Trophoblast cell (in vitro differentiated cells and primary cell): ENCODE measurements at regions not wholly inside any gene's neighbourhood (a gene's known extent, or its start where the extent isn't known, plus 50 kb on each side); places are given as distances from the start of the nearest gene placed in this dataset.

Experiments used
- DNase-seq, 2 donors: peaks; one replicate each; pipeline ENCODE4 v3.0.0-alpha.2; 2016
- H2AFZ ChIP-seq: 2 replicates; pipeline ENCODE4 v1.6.1; 2013; ENCODE audit warnings: low read length, moderate library complexity, mild to moderate bottlenecking; ENCODE audit not compliant: insufficient read depth, poor library complexity
- H2AK5ac ChIP-seq: 2 replicates; pipeline ENCODE4 v1.6.1; 2013; ENCODE audit warnings: mild to moderate bottlenecking, low read length
- H2BK120ac ChIP-seq: 2 replicates; pipeline ENCODE4 v1.6.1; 2013; ENCODE audit warnings: low read length, mild to moderate bottlenecking, moderate library complexity; ENCODE audit not compliant: insufficient read depth, poor library complexity
- H2BK12ac ChIP-seq: 2 replicates; pipeline ENCODE4 v1.6.1; 2013; ENCODE audit warnings: mild to moderate bottlenecking, low read length, moderate library complexity
- H2BK5ac ChIP-seq: 2 replicates; pipeline ENCODE4 v1.6.1; 2013; ENCODE audit warnings: low read length, low read depth, moderate library complexity, mild to moderate bottlenecking; ENCODE audit not compliant: poor library complexity
- H3K14ac ChIP-seq: 2 replicates; pipeline ENCODE4 v1.6.1; 2013; ENCODE audit warnings: mild to moderate bottlenecking, low read length
- H3K18ac ChIP-seq: 2 replicates; pipeline ENCODE4 v1.6.1; 2013; ENCODE audit warnings: mild to moderate bottlenecking, low read length
- H3K23ac ChIP-seq: 2 replicates; pipeline ENCODE4 v1.6.1; 2013; ENCODE audit warnings: low read length
- H3K27ac ChIP-seq: 2 replicates; pipeline ENCODE4 v1.5.1; 2013; ENCODE audit warnings: low read depth, mild to moderate bottlenecking, inconsistent platforms, low read length, moderate library complexity
- H3K27me3 ChIP-seq: 2 replicates; pipeline ENCODE4 v1.6.1; 2013; ENCODE audit warnings: inconsistent platforms, mild to moderate bottlenecking, low read length, moderate library complexity; ENCODE audit not compliant: insufficient read depth
- H3K36me3 ChIP-seq, 2 experiments: 1 replicate in 1 of 2; 2 replicates in 1 of 2; pipeline ENCODE4 v1.6.1; 2013; ENCODE audit warnings: low read length in 2 of 2, mild to moderate bottlenecking in 2 of 2, moderate library complexity in 1 of 2; ENCODE audit not compliant: insufficient read depth in 2 of 2, control insufficient read depth in 1 of 2
- H3K4ac ChIP-seq: 2 replicates; pipeline ENCODE4 v1.6.1; 2013; ENCODE audit warnings: low read depth, mild to moderate bottlenecking, low read length, moderate library complexity
- H3K4me1 ChIP-seq, 2 experiments: 1 replicate in 1 of 2; 2 replicates in 1 of 2; pipeline ENCODE4 v1.6.1; 2013; ENCODE audit warnings: low read length in 2 of 2, mild to moderate bottlenecking in 2 of 2, moderate library complexity in 1 of 2; ENCODE audit not compliant: insufficient read depth in 2 of 2, control insufficient read depth in 1 of 2
- H3K4me2 ChIP-seq: 2 replicates; pipeline ENCODE4 v1.6.1; 2013; ENCODE audit warnings: inconsistent platforms, mild to moderate bottlenecking, low read length, moderate library complexity
- H3K4me3 ChIP-seq: 2 replicates; pipeline ENCODE4 v1.5.1; 2013; ENCODE audit warnings: mild to moderate bottlenecking, low read depth, low read length, inconsistent platforms
- H3K79me1 ChIP-seq: one replicate; pipeline ENCODE4 v1.6.1; 2013; ENCODE audit warnings: low read length
- H3K79me2 ChIP-seq: 2 replicates; pipeline ENCODE4 v1.6.1; 2013; ENCODE audit warnings: low read length, mild to moderate bottlenecking; ENCODE audit not compliant: control insufficient read depth, insufficient read depth, poor library complexity
- H3K9ac ChIP-seq: 2 replicates; pipeline ENCODE4 v1.6.1; 2013; ENCODE audit warnings: mild to moderate bottlenecking, low read length
- H3K9me3 ChIP-seq: 2 replicates; pipeline ENCODE4 v1.6.1; 2013; ENCODE audit warnings: low read depth, mild to moderate bottlenecking, control low read depth, inconsistent platforms, low read length; ENCODE audit not compliant: insufficient read depth
- H4K12ac ChIP-seq: 2 replicates; pipeline ENCODE4 v1.6.1; 2013; ENCODE audit warnings: low read depth, mild to moderate bottlenecking, low read length, moderate library complexity
- H4K8ac ChIP-seq: 2 replicates; pipeline ENCODE4 v1.6.1; 2013; ENCODE audit warnings: low read depth, mild to moderate bottlenecking, low read length, moderate library complexity
- H4K91ac ChIP-seq: one replicate; pipeline ENCODE4 v1.6.1; 2013; ENCODE audit warnings: low read depth, mild to moderate bottlenecking, low read length, moderate library complexity
- WGBS: extraction: QIAGEN DNeasy Blood & Tissue Kit; methylation state at CpG from one replicate; pipeline ENCODE4 v1.1.7; 2013; ENCODE audit warnings: missing lambda C conversion rate; ENCODE audit not compliant: insufficient read length, insufficient coverage; ENCODE audit errors: extremely low coverage; 5-methylcytosine and 5-hydroxymethylcytosine counted together

GRCh38 chr10:128812000-128812399 is 655.0 kb upstream of the MGMT start:
- no CpG with 5 or more reads among the region's 15 CpGs for whole genome bisulfite sequencing
- no peaks in the 10 kb centered on the region for H3K9me3 ChIP-seq

GRCh38 chr10:128813574-128813973 is 653.5 kb upstream of the MGMT start:
- H3K9me3 ChIP-seq = peaks cover 1% of the 10 kb centered on the region
- no peak for DNase-seq
- no CpG with 5 or more reads among the region's 3 CpGs for WGBS
- no peaks in the 10 kb centered on the region for H3K27me3 ChIP-seq
- H2AK5ac ChIP-seq = no peak overlapping the region
- H4K12ac ChIP-seq = no peak overlapping the region
- no peak overlapping the region for H4K8ac ChIP-seq
- no peaks in the 10 kb centered on the region for H3K36me3 ChIP-seq
- H3K4me3 ChIP-seq = no peak overlapping the region
- H2BK12ac ChIP-seq = no peak overlapping the region
- no peaks in the 10 kb centered on the region for H3K79me1 ChIP-seq
- no peak overlapping the region for H3K18ac ChIP-seq
- H3K4ac ChIP-seq = no peak overlapping the region
- no peak overlapping the region for H2AFZ ChIP-seq
- no peak overlapping the region for H3K27ac ChIP-seq
- H3K9ac ChIP-seq = no peak overlapping the region
- H2BK5ac ChIP-seq = no peak overlapping the region
- H4K91ac ChIP-seq = no peak overlapping the region
- no peaks in the 10 kb centered on the region for H3K79me2 ChIP-seq
- no peaks in the 10 kb centered on the region for H3K4me1 ChIP-seq
- no peak overlapping the region for H3K4me2 ChIP-seq
- no peak overlapping the region for H3K14ac ChIP-seq
- H2BK120ac ChIP-seq = no peak overlapping the region
- H3K23ac ChIP-seq = no peak overlapping the region

More at GRCh38 chr10:128812000-128812399, 655.0 kb upstream of the MGMT start:
- Histone ChIP-seq H2BK120ac (no peak overlapping the region), H2BK5ac (no peak overlapping the region), H2BK12ac (no peak overlapping the region), H3K4me1 (no peaks in the 10 kb centered on the region), H2AFZ (no peak overlapping the region), H3K79me2 (no peaks in the 10 kb centered on the region), H4K91ac (no peak overlapping the region), H3K14ac (no peak overlapping the region), H3K18ac (no peak overlapping the region), H3K4ac (no peak overlapping the region), H4K8ac (no peak overlapping the region), H3K4me2 (no peak overlapping the region), H3K23ac (no peak overlapping the region), H3K4me3 (no peak overlapping the region), H3K27me3 (no peaks in the 10 kb centered on the region), H3K79me1 (no peaks in the 10 kb centered on the region), H3K27ac (no peak overlapping the region), H3K36me3 (no peaks in the 10 kb centered on the region), H4K12ac (no peak overlapping the region), H3K9ac (no peak overlapping the region), H2AK5ac (no peak overlapping the region)
- no peak for DNase-seq

- no CpG with 5 or more reads among the region's 12 CpGs for WGBS
- Histone ChIP-seq H3K4me1 (no peaks in the 10 kb centered on the region), H2BK12ac (no peak overlapping the region), H3K14ac (no peak overlapping the region), H2BK120ac (no peak overlapping the region), H3K4me3 (no peak overlapping the region), H2AFZ (no peak overlapping the region), H3K9ac (no peak overlapping the region), H4K8ac (no peak overlapping the region), H3K9me3 (peaks cover 1% of the 10 kb centered on the region), H3K27ac (no peak overlapping the region), H3K18ac (no peak overlapping the region), H2BK5ac (no peak overlapping the region), H3K79me1 (no peaks in the 10 kb centered on the region), H2AK5ac (no peak overlapping the region), H3K4me2 (no peak overlapping the region), H3K27me3 (no peaks in the 10 kb centered on the region), H4K12ac (no peak overlapping the region), H3K4ac (no peak overlapping the region), H3K79me2 (no peaks in the 10 kb centered on the region), H4K91ac (no peak overlapping the region), H3K36me3 (no peaks in the 10 kb centered on the region), H3K23ac (no peak overlapping the region)
- no peak for DNase-seq
Measured at GRCh38 chr10:128814024-128814423, 653.0 kb upstream of the MGMT start.

- Histone ChIP-seq H3K79me2 (no peaks in the 10 kb centered on the region), H2BK5ac (no peak overlapping the region), H3K9me3 (peaks cover 1% of the 10 kb centered on the region), H4K91ac (no peak overlapping the region), H3K9ac (no peak overlapping the region), H3K14ac (no peak overlapping the region), H3K27ac (no peak overlapping the region), H3K36me3 (no peaks in the 10 kb centered on the region), H3K4ac (no peak overlapping the region), H3K79me1 (no peaks in the 10 kb centered on the region), H2BK12ac (no peak overlapping the region), H3K4me1 (no peaks in the 10 kb centered on the region), H3K4me2 (no peak overlapping the region), H2BK120ac (no peak overlapping the region), H3K27me3 (no peaks in the 10 kb centered on the region), H3K18ac (no peak overlapping the region), H3K4me3 (no peak overlapping the region), H3K23ac (no peak overlapping the region), H4K12ac (no peak overlapping the region), H4K8ac (no peak overlapping the region), H2AFZ (no peak overlapping the region), H2AK5ac (no peak overlapping the region)
- no peak for DNase-seq
- WGBS = no CpG with 5 or more reads among the region's 4 CpGs
Measured at GRCh38 chr10:128814782-128815181, 652.3 kb upstream of the MGMT start.
